HepG2 (cell line): ENCODE measurements at regions not wholly inside any gene's neighbourhood (a gene's known extent, or its start where the extent isn't known, plus 50 kb on each side); places are given as distances from the start of the nearest gene placed in this dataset.
"Not testable (repeated sequence)": the region's sequence is repeated elsewhere in the genome, so short reads cannot be mapped to it uniquely, and the experiment has no call there.

Source experiments
- ZFX ChIP-seq: sonication (generic); formaldehyde crosslinking; IDR thresholded peaks from 2 replicates; pipeline ENCODE4 v1.4.0; 2020; ENCODE audit warnings: mild to moderate bottlenecking, low read depth, missing genetic modification reagents, moderate library complexity
- TF ChIP-seq, protein P1 (sequence below): sonication (generic); formaldehyde crosslinking; IDR thresholded peaks from 2 replicates; pipeline ENCODE4 v1.4.0; 2020; ENCODE audit warnings: missing genetic modification reagents, borderline replicate concordance

DNA sequence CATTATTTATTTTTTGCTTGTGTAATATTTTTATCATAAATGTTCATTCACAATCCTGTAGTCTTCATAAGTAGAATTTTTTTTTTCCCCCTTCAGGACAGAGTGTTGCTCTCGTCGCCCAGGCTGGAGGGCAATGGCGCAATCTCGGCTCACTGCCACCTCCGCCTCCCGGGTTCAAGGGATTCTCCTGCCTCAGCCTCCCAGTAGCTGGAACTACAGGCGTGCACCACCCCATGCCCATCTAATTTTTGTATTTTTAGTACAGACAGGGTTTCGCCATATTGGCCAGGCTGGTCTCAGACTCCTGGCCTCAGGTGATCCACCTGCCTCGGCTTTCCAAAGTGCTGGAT is 54.7 kb upstream of the TFRC start:
- not testable (repeated sequence) for TF ChIP-seq ZFX
- TF ChIP-seq, protein P1, sequence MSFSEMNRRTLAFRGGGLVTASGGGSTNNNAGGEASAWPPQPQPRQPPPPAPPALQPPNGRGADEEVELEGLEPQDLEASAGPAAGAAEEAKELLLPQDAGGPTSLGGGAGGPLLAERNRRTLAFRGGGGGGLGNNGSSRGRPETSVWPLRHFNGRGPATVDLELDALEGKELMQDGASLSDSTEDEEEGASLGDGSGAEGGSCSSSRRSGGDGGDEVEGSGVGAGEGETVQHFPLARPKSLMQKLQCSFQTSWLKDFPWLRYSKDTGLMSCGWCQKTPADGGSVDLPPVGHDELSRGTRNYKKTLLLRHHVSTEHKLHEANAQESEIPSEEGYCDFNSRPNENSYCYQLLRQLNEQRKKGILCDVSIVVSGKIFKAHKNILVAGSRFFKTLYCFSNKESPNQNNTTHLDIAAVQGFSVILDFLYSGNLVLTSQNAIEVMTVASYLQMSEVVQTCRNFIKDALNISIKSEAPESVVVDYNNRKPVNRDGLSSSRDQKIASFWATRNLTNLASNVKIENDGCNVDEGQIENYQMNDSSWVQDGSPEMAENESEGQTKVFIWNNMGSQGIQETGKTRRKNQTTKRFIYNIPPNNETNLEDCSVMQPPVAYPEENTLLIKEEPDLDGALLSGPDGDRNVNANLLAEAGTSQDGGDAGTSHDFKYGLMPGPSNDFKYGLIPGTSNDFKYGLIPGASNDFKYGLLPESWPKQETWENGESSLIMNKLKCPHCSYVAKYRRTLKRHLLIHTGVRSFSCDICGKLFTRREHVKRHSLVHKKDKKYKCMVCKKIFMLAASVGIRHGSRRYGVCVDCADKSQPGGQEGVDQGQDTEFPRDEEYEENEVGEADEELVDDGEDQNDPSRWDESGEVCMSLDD (CRISPR knock-in tag), result not testable (repeated sequence)
